A549 (cell line): ENCODE measurements at regions not wholly inside any gene's neighbourhood (a gene's known extent, or its start where the extent isn't known, plus 50 kb on each side); places are given as distances from the start of the nearest gene placed in this dataset.
"Not testable (repeated sequence)": the region's sequence is repeated elsewhere in the genome, so short reads cannot be mapped to it uniquely, and the experiment has no call there.

ENCODE experiments used
- ATAC-seq, 2 experiments: fragments of 200-7000 bp in 1 of 2; fragments of >200 bp in 1 of 2; cut with Nextera tagmentation in 1 of 2; cut with Tn5 transposase in 1 of 2; 3 replicates each; pipeline versions ENCODE4 v1.8.0 to v1.9.1; 2018 to 2020; ENCODE audit warnings: mild to moderate bottlenecking in 1 of 2, moderate library complexity in 1 of 2
- CTCF ChIA-PET: fragments of 300-600 bp; sonication (Branson Sonifier 250); formaldehyde crosslinking; extraction: SDS; loops from one replicate; lab custom pipeline; 2021; ENCODE audit warnings: antibody characterized with exemption, inconsistent platforms; lab: Yijun Ruan, JAX
- POLR2A ChIA-PET: fragments of 350-600 bp; formaldehyde crosslinking; extraction: SDS; loops from one replicate; lab custom pipeline; 2021; ENCODE audit warnings: antibody characterized with exemption, inconsistent platforms; lab: Yijun Ruan, JAX
- DNase-seq, 2 experiments: peaks; one replicate each; pipeline versions ENCODE4 v3.0.0 to v3.0.0-alpha.2; 2011 to 2016; ENCODE audit warnings: low read depth in 1 of 2, low spot score in 1 of 2
- FAIRE-seq: peaks from 2 replicates; lab custom pipeline; 2011; peaks lifted over from hg19 to GRCh38; lab: Jason Lieb, UNC
- H3K27ac ChIP-seq, 2 experiments: fragments of >200 bp; sonication (Bioruptor Twin); formaldehyde crosslinking; 3 replicates each; pipeline ENCODE4 v1.5.1; 2016 to 2017
- H3K4me1 ChIP-seq: fragments of >200 bp; sonication (Bioruptor Twin); formaldehyde crosslinking; 3 replicates; pipeline ENCODE4 v1.6.1; 2016
- H3K4me2 ChIP-seq: fragments of >200 bp; sonication (Bioruptor Twin); formaldehyde crosslinking; 3 replicates; pipeline ENCODE4 v1.6.1; 2016
- H3K4me3 ChIP-seq: fragments of >200 bp; sonication (Bioruptor Twin); formaldehyde crosslinking; 3 replicates; pipeline ENCODE4 v1.5.1; 2016
- H3K9me3 ChIP-seq: fragments of >200 bp; sonication (Bioruptor Twin); formaldehyde crosslinking; 3 replicates; pipeline ENCODE4 v1.6.1; 2016
- KDM1A ChIP-seq: fragments of 200-600 bp; sonication (generic); IDR thresholded peaks from 2 replicates; pipeline ENCODE4 v1.6.1; 2016; ENCODE audit warnings: low read depth, mild to moderate bottlenecking
- WGBS: methylation state at CpG from one replicate; pipeline ENCODE4 v1.1.6; 2017; ENCODE audit errors: missing lambda C conversion rate; 5-methylcytosine and 5-hydroxymethylcytosine counted together

GRCh38 chr2:111461831-111462230 lies 341.1 kb downstream of the BCL2L11 start:
- CTCF ChIA-PET = interaction anchor here (0.6 kb wide), 1 partner anchor 268 kb away, joined by 4 read pairs; no protein-coding TSS in a partner anchor
- ATAC-seq, POLR2A ChIA-PET, H3K4me3 ChIP-seq, H3K27ac ChIP-seq, FAIRE-seq, H3K4me2 ChIP-seq, H3K9me3 ChIP-seq, DNase-seq: not testable (repeated sequence)
- WGBS = 100% methylated on average over 1 of the region's 1 CpG
- peaks cover 24% of the 10 kb centered on the region for H3K4me1 ChIP-seq
- TF ChIP-seq KDM1A = 0 out of 2 replicates have a peak, but pooled peaks have one; percentile 23

GRCh38 chr2:111462572-111462971 lies 341.9 kb downstream of the BCL2L11 start:
- H3K4me3 ChIP-seq, DNase-seq, FAIRE-seq, ATAC-seq, CTCF ChIA-PET, POLR2A ChIA-PET, H3K9me3 ChIP-seq: not testable (repeated sequence)
- Histone ChIP-seq H3K4me2 (peak overlapping the region; percentile 65; the same call in 1 of the 3 replicates), H3K27ac (peak overlapping the region; percentile 40 to 61; a peak in 3 of 6 replicates), H3K4me1 (peaks cover 30% of the 10 kb centered on the region)
- 61% methylated on average over 2 of the region's 2 CpGs for WGBS

GRCh38 chr2:111463238-111463848 lies 342.6 kb downstream of the BCL2L11 start:
- POLR2A ChIA-PET, DNase-seq, H3K4me3 ChIP-seq, CTCF ChIA-PET, FAIRE-seq, H3K9me3 ChIP-seq: not testable (repeated sequence)
- peak overlapping the region; percentile 53 to 79 for H3K27ac ChIP-seq
- peak overlapping the region; percentile 65 for H3K4me2 ChIP-seq
- 74% methylated on average over 11 of the region's 13 CpGs for WGBS
- peak; percentile 17 to 28; a peak in 4 of 6 replicates for ATAC-seq
- H3K4me1 ChIP-seq = peaks cover 30% of the 10 kb centered on the region

- H3K9me3 ChIP-seq, POLR2A ChIA-PET, FAIRE-seq, DNase-seq, CTCF ChIA-PET, H3K27ac ChIP-seq, H3K4me3 ChIP-seq: not testable (repeated sequence)
- Histone ChIP-seq H3K4me1 (peaks cover 30% of the 10 kb centered on the region), H3K4me2 (peak overlapping the region; percentile 67)
- ATAC-seq = peak; percentile 75 to 86
- no CpG with 5 or more reads among the region's 10 CpGs for WGBS
These were observed 343.2 kb downstream of the BCL2L11 start for GRCh38 chr2:111463956-111464355.

GRCh38 chr2:111464367-111464766 lies 343.7 kb downstream of the BCL2L11 start:
- peak in 1 of 2 experiments; percentile 10; a peak in 3 of 6 replicates for ATAC-seq
- CTCF ChIA-PET, POLR2A ChIA-PET, H3K4me3 ChIP-seq, DNase-seq, FAIRE-seq, H3K9me3 ChIP-seq: not testable (repeated sequence)
- 32% methylated on average over 6 of the region's 10 CpGs for WGBS
- H3K4me1 ChIP-seq = peaks cover 30% of the 10 kb centered on the region
- peak overlapping the region; percentile 35 to 40; a peak in 1 of 6 replicates for H3K27ac ChIP-seq
- H3K4me2 ChIP-seq = peak overlapping the region; percentile 67

GRCh38 chr2:111465521-111465920 lies 344.8 kb downstream of the BCL2L11 start:
- H3K4me1 ChIP-seq = peaks cover 30% of the 10 kb centered on the region
- H3K27ac ChIP-seq, FAIRE-seq, POLR2A ChIA-PET, H3K4me2 ChIP-seq, H3K4me3 ChIP-seq, H3K9me3 ChIP-seq, CTCF ChIA-PET, DNase-seq: not testable (repeated sequence)
- peak in 1 of 2 experiments; percentile 15; a peak in 2 of 6 replicates for ATAC-seq
- WGBS = 100% methylated on average over 2 of the region's 3 CpGs

GRCh38 chr2:111466744-111467143 lies 346.0 kb downstream of the BCL2L11 start:
- ATAC-seq = peak; percentile 51 to 52
- DNase-seq, CTCF ChIA-PET, FAIRE-seq, H3K9me3 ChIP-seq, POLR2A ChIA-PET, H3K4me3 ChIP-seq: not testable (repeated sequence)
- Histone ChIP-seq H3K4me1 (peaks cover 34% of the 10 kb centered on the region), H3K27ac (peak overlapping the region in 1 of 2 experiments; percentile 55; a peak in 1 of 6 replicates), H3K4me2 (peak overlapping the region; percentile 36; the same call in 1 of the 3 replicates)
- 11% methylated on average over 4 of the region's 4 CpGs for WGBS

- WGBS = 65% methylated on average over 2 of the region's 2 CpGs
- H3K4me2 ChIP-seq, H3K27ac ChIP-seq, DNase-seq, H3K9me3 ChIP-seq, CTCF ChIA-PET, POLR2A ChIA-PET, H3K4me3 ChIP-seq, FAIRE-seq, ATAC-seq: not testable (repeated sequence)
- H3K4me1 ChIP-seq = peaks cover 31% of the 10 kb centered on the region
These were observed 350.2 kb downstream of the BCL2L11 start for GRCh38 chr2:111470924-111471323.

- Histone ChIP-seq H3K4me2 (peak overlapping the region; percentile 49), H3K27ac (peak overlapping the region; percentile 60 to 75), H3K4me1 (peaks cover 24% of the 10 kb centered on the region)
- H3K9me3 ChIP-seq, CTCF ChIA-PET, H3K4me3 ChIP-seq, DNase-seq, POLR2A ChIA-PET, FAIRE-seq: not testable (repeated sequence)
- ATAC-seq = peak; percentile 68 to 73
- WGBS = 82% methylated on average over 4 of the region's 9 CpGs
These were observed 351.2 kb downstream of the BCL2L11 start for GRCh38 chr2:111471791-111472530.

GRCh38 chr2:111472844-111473403 lies 352.2 kb downstream of the BCL2L11 start:
- POLR2A ChIA-PET, H3K4me3 ChIP-seq, ATAC-seq, CTCF ChIA-PET, DNase-seq, H3K9me3 ChIP-seq, FAIRE-seq: not testable (repeated sequence)
- peaks cover 19% of the 10 kb centered on the region for H3K4me1 ChIP-seq
- WGBS = 81% methylated on average over 7 of the region's 7 CpGs
- peak overlapping the region; percentile 60 to 75; a peak in 3 of 6 replicates for H3K27ac ChIP-seq
- 0 out of 3 replicates have a peak overlapping the region, but pooled peaks have one; percentile 44 for H3K4me2 ChIP-seq
